Stimulated activated memory B cell treated with anti-CD40 and anti-IgM and Interleukin-4, amounts not matched to agents 10 μg/mL and 1 μg/mL and 100 μg/mL, for 72 hours (primary cell): ENCODE measurements at regions not wholly inside any gene's neighbourhood (a gene's known extent, or its start where the extent isn't known, plus 50 kb on each side); places are given as distances from the start of the nearest gene placed in this dataset.

ENCODE experiments used
- ATAC-seq: fragments of 150-1000 bp; cut with Tn5 transposase; 2 replicates; pipeline ENCODE4 v1.10.0; 2021
- H3K27ac Mint-ChIP-seq: one replicate; pipeline ENCODE4 v1.8.0; 2022; ENCODE audit warnings: mild to moderate bottlenecking, mixed read lengths
- H3K27me3 Mint-ChIP-seq: one replicate; pipeline ENCODE4 v1.8.0; 2022; ENCODE audit warnings: mixed read lengths
- H3K36me3 Mint-ChIP-seq: one replicate; pipeline ENCODE4 v1.8.0; 2022; ENCODE audit warnings: mixed read lengths
- H3K4me1 Mint-ChIP-seq: one replicate; pipeline ENCODE4 v1.8.0; 2022; ENCODE audit warnings: mixed read lengths
- H3K4me3 Mint-ChIP-seq: one replicate; pipeline ENCODE4 v1.8.0; 2022; ENCODE audit warnings: mild to moderate bottlenecking, moderate library complexity, mixed read lengths
- H3K9me3 Mint-ChIP-seq: one replicate; pipeline ENCODE4 v1.8.0; 2022; ENCODE audit warnings: mixed read lengths

GRCh38 chr4:181608181-181608580 lies 635.0 kb upstream of the TENM3 start:
- no peaks in the 10 kb centered on the region for H3K9me3 Mint-ChIP-seq
- no peaks in the 10 kb centered on the region for H3K27me3 Mint-ChIP-seq
- no peaks in the 10 kb centered on the region for H3K36me3 Mint-ChIP-seq
- H3K4me1 Mint-ChIP-seq: no peaks in the 10 kb centered on the region
- ATAC-seq: no peak
- H3K4me3 Mint-ChIP-seq: no peak overlapping the region
- H3K27ac Mint-ChIP-seq: no peak overlapping the region

- H3K27me3 Mint-ChIP-seq: no peaks in the 10 kb centered on the region
- no peaks in the 10 kb centered on the region for H3K9me3 Mint-ChIP-seq
- no peak for ATAC-seq
- no peaks in the 10 kb centered on the region for H3K36me3 Mint-ChIP-seq
- no peak overlapping the region for H3K27ac Mint-ChIP-seq
- H3K4me3 Mint-ChIP-seq: no peak overlapping the region
- no peaks in the 10 kb centered on the region for H3K4me1 Mint-ChIP-seq
Measured at GRCh38 chr4:181611033-181611711, 632.0 kb upstream of the TENM3 start.

GRCh38 chr4:181611946-181612600 lies 631.1 kb upstream of the TENM3 start:
- Mint-ChIP-seq H3K27ac (no peak overlapping the region), H3K36me3 (no peaks in the 10 kb centered on the region), H3K4me1 (no peaks in the 10 kb centered on the region), H3K9me3 (no peaks in the 10 kb centered on the region), H3K27me3 (no peaks in the 10 kb centered on the region), H3K4me3 (no peak overlapping the region)
- no peak for ATAC-seq

GRCh38 chr4:181613200-181613599 lies 630.0 kb upstream of the TENM3 start:
- H3K4me1 Mint-ChIP-seq: no peaks in the 10 kb centered on the region
- no peaks in the 10 kb centered on the region for H3K9me3 Mint-ChIP-seq
- no peak for ATAC-seq
- H3K36me3 Mint-ChIP-seq: no peaks in the 10 kb centered on the region
- no peaks in the 10 kb centered on the region for H3K27me3 Mint-ChIP-seq
- H3K27ac Mint-ChIP-seq: no peak overlapping the region
- H3K4me3 Mint-ChIP-seq: no peak overlapping the region

- Mint-ChIP-seq H3K36me3 (no peaks in the 10 kb centered on the region), H3K4me3 (no peak overlapping the region)
Measured at GRCh38 chr4:181618038-181618618, 625.1 kb upstream of the TENM3 start.

GRCh38 chr4:181618896-181619295 lies 624.3 kb upstream of the TENM3 start:
- no peaks in the 10 kb centered on the region for H3K9me3 Mint-ChIP-seq
- H3K27ac Mint-ChIP-seq: no peak overlapping the region
- no peaks in the 10 kb centered on the region for H3K36me3 Mint-ChIP-seq
- no peaks in the 10 kb centered on the region for H3K4me1 Mint-ChIP-seq
- ATAC-seq: no peak
- H3K4me3 Mint-ChIP-seq: no peak overlapping the region
- no peaks in the 10 kb centered on the region for H3K27me3 Mint-ChIP-seq

More at GRCh38 chr4:181618038-181618618, 625.1 kb upstream of the TENM3 start:
- Mint-ChIP-seq H3K27ac (no peak overlapping the region), H3K27me3 (no peaks in the 10 kb centered on the region), H3K4me1 (no peaks in the 10 kb centered on the region), H3K9me3 (no peaks in the 10 kb centered on the region)
- ATAC-seq: no peak

- Mint-ChIP-seq H3K36me3 (no peaks in the 10 kb centered on the region), H3K4me3 (no peak overlapping the region), H3K27ac (no peak overlapping the region), H3K9me3 (no peaks in the 10 kb centered on the region), H3K27me3 (no peaks in the 10 kb centered on the region), H3K4me1 (no peaks in the 10 kb centered on the region)
- ATAC-seq: no peak
Measured at GRCh38 chr4:181619651-181620050, 623.6 kb upstream of the TENM3 start.

GRCh38 chr4:181637186-181638105 lies 605.8 kb upstream of the TENM3 start:
- H3K9me3 Mint-ChIP-seq: peaks cover 13% of the 10 kb centered on the region
- H3K27me3 Mint-ChIP-seq: no peaks in the 10 kb centered on the region
- H3K27ac Mint-ChIP-seq: no peak overlapping the region
- H3K4me1 Mint-ChIP-seq: no peaks in the 10 kb centered on the region
- no peak overlapping the region for H3K4me3 Mint-ChIP-seq
- no peak for ATAC-seq
- no peaks in the 10 kb centered on the region for H3K36me3 Mint-ChIP-seq

GRCh38 chr4:181643466-181643865 lies 599.7 kb upstream of the TENM3 start:
- Mint-ChIP-seq H3K4me3 (no peak overlapping the region), H3K27ac (no peak overlapping the region), H3K36me3 (no peaks in the 10 kb centered on the region)

GRCh38 chr4:181645489-181645888 lies 597.7 kb upstream of the TENM3 start:
- Mint-ChIP-seq H3K27me3 (no peaks in the 10 kb centered on the region), H3K27ac (no peak overlapping the region), H3K36me3 (no peaks in the 10 kb centered on the region), H3K4me3 (no peak overlapping the region), H3K9me3 (peaks cover 10% of the 10 kb centered on the region), H3K4me1 (no peaks in the 10 kb centered on the region)
- ATAC-seq: no peak

More at GRCh38 chr4:181643466-181643865, 599.7 kb upstream of the TENM3 start:
- H3K9me3 Mint-ChIP-seq: peaks cover 10% of the 10 kb centered on the region
- ATAC-seq: no peak
- no peaks in the 10 kb centered on the region for H3K27me3 Mint-ChIP-seq
- no peaks in the 10 kb centered on the region for H3K4me1 Mint-ChIP-seq

- Mint-ChIP-seq H3K27me3 (no peaks in the 10 kb centered on the region), H3K27ac (no peak overlapping the region), H3K4me3 (no peak overlapping the region), H3K9me3 (peaks cover 8% of the 10 kb centered on the region), H3K36me3 (no peaks in the 10 kb centered on the region), H3K4me1 (no peaks in the 10 kb centered on the region)
- ATAC-seq: no peak
Measured at GRCh38 chr4:181646864-181647263, 596.3 kb upstream of the TENM3 start.

GRCh38 chr4:181647396-181648147 lies 595.6 kb upstream of the TENM3 start:
- Mint-ChIP-seq H3K36me3 (no peaks in the 10 kb centered on the region), H3K4me3 (no peak overlapping the region), H3K27ac (no peak overlapping the region), H3K9me3 (peaks cover 5% of the 10 kb centered on the region), H3K4me1 (no peaks in the 10 kb centered on the region), H3K27me3 (no peaks in the 10 kb centered on the region)
- ATAC-seq: peak; percentile 16

GRCh38 chr4:181650033-181650825 lies 593.0 kb upstream of the TENM3 start:
- peaks cover 7% of the 10 kb centered on the region for H3K9me3 Mint-ChIP-seq

GRCh38 chr4:181656748-181657147 lies 586.5 kb upstream of the TENM3 start:
- Mint-ChIP-seq H3K4me3 (no peak overlapping the region), H3K4me1 (no peaks in the 10 kb centered on the region), H3K36me3 (no peaks in the 10 kb centered on the region), H3K27ac (no peak overlapping the region), H3K27me3 (no peaks in the 10 kb centered on the region), H3K9me3 (peaks cover 13% of the 10 kb centered on the region)
- no peak for ATAC-seq

More at GRCh38 chr4:181650033-181650825, 593.0 kb upstream of the TENM3 start:
- Mint-ChIP-seq H3K36me3 (no peaks in the 10 kb centered on the region), H3K4me1 (no peaks in the 10 kb centered on the region), H3K27me3 (no peaks in the 10 kb centered on the region), H3K4me3 (no peak overlapping the region), H3K27ac (no peak overlapping the region)
- ATAC-seq: no peak
